ENCODE measurements at regions not wholly inside any gene's neighbourhood (a gene's known extent, or its start where the extent isn't known, plus 50 kb on each side); places are given as distances from the start of the nearest gene placed in this dataset.

DNA sequence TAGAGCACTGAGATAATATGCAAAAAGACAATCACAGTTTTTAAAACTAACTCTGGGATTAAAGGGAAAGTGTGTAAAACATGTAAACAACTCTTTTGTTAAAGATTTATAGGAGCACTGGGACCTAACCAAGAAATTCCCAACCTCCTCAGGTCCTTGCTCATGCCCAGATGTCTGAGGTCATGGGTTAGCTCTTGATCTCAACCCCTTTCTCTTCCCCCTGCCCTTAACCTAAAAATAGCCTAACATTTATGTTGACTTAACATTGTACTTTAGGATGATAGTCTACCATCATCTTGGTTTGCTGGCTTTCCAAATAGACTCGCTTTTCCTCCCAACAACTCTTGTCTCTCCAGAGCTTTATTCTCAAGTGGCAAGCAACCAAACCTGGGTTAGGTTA is 258.2 kb upstream of the FAT3 start:
- Histone ChIP-seq H3K27ac (no peak overlapping the region), H3K4me3 (no peak overlapping the region), H3K4me1 (replicated peaks in 1 of 2) (no peaks in the 10 kb centered on the region)
- ATAC-seq (replicated peaks in 6 of 8), result no peak
- in situ Hi-C loops (cut with MboI; ENCODE audit: low pct_unique_long_range_greater_than_20kb in 2 of 9, low sequenced_read_pairs in 9 of 9, unreplicated experiment in 9 of 9), result no loop called here
- 0 to 100% (median 80%) methylated on average over 1 of the region's 1 CpG; no CpG with 5 or more reads in 1 of the 10 experiments for WGBS, 10 experiments

DNA sequence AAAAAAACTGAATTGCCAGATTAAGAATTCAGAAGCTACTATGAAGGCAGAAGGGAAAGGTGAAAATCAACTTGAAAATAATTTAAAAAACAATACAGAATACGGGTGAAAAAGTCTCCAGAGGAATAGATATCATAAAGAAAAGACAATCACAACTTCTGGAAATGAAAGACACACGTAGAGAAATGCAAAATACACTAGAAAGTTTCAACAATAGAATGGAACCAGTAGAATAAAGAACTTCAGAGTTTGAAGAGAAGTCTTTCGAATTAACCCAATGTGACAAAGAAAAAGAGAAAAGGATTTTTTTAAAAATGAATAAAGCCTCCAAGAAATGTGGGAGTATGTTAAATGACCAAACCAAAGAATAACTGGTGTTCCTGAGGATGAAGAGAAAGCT is 263.8 kb upstream of the FAT3 start:
- in situ Hi-C loops (cut with MboI; ENCODE audit: low pct_unique_long_range_greater_than_20kb in 2 of 9, low sequenced_read_pairs in 9 of 9, unreplicated experiment in 9 of 9), result no loop called here
- 4 to 90% (median 74%) methylated on average over 2 to 3 of the region's 3 CpGs for WGBS, 10 experiments
- ATAC-seq (replicated peaks in 6 of 8), result no peak
- H3K4me1 ChIP-seq (replicated peaks in 1 of 2), result no peaks in the 10 kb centered on the region
- no peak overlapping the region for H3K4me3 ChIP-seq
- no peak overlapping the region for H3K27ac ChIP-seq

DNA sequence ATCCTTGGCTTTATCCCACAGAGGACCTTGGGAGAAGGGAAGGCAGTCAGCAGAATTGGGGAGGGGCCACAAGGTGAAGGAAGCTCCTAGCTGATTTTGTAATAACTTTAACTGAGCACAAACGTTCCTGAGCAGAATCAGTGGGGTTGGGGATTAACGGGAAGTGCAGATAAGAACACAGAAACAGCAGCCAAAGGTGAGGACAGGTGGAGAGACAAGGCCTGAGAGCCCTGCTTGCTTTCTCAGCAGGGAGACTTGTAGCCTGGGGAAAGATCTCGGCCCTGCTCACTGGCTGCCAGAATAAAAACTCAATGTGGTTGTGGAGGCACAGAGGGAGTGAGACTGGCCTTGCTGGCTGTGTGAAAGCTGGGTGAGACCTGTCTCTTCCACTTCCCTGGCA is 265.2 kb upstream of the FAT3 start:
- H3K27ac ChIP-seq, result no peak overlapping the region
- in situ Hi-C loops (cut with MboI; ENCODE audit: low pct_unique_long_range_greater_than_20kb in 2 of 9, low sequenced_read_pairs in 9 of 9, unreplicated experiment in 9 of 9), result no loop called here
- ATAC-seq (replicated peaks in 6 of 8), result no peak
- no peaks in the 10 kb centered on the region for H3K4me1 ChIP-seq (replicated peaks in 1 of 2)
- H3K4me3 ChIP-seq, result no peak overlapping the region
- WGBS, 10 experiments, result 0 to 100% (median 80%) methylated on average over 1 to 3 of the region's 3 CpGs; no CpG with 5 or more reads in 1 of the 10 experiments

DNA sequence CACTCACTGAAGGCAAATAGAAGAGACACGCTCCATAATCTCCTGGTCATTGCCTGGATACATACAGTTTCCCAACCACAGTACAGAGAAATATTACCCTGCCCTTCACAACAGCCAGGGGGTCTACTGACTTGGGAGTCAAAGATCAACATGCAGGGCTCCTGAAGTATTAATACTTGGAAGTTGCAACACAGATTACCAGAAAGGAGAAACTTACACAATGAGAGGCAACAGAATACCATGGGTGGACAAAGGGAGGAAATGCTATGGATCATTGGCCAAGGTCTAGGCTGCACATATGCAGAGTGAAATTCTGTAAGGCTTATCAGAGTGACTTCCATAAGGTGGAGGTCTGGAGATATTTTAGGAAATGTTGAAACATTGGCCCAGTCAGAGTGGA is 267.9 kb upstream of the FAT3 start:
- Histone ChIP-seq H3K4me1 (replicated peaks in 1 of 2) (no peaks in the 10 kb centered on the region), H3K27ac (no peak overlapping the region), H3K4me3 (no peak overlapping the region)
- no peak for ATAC-seq (replicated peaks in 6 of 8)
- in situ Hi-C loops (cut with MboI; ENCODE audit: low pct_unique_long_range_greater_than_20kb in 2 of 9, low sequenced_read_pairs in 9 of 9, unreplicated experiment in 9 of 9), result no loop called here
- 0 to 100% (median 33%) methylated on average over 1 of the region's 1 CpG; no CpG with 5 or more reads in 5 of the 10 experiments for WGBS, 10 experiments

DNA sequence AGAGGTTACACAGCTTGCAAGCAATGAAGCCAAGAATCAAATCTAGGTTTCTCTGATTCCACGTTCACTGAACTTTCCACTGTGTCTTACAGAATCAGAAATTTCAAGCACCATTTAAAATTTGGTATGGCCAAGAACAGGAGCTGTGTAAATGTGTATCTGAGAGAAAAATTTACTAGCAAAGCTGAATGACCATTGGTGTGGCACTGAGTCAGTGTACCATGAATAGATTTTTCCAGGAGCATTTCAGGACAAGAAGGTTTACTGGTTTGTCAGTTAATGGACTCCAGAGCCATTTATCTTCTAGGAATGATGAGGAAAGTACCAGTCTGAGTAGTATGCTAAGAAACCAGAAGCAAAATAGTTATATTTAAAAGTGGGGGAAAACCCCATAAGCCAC is 269.4 kb upstream of the FAT3 start:
- in situ Hi-C loops (cut with MboI; ENCODE audit: low pct_unique_long_range_greater_than_20kb in 2 of 9, low sequenced_read_pairs in 9 of 9, unreplicated experiment in 9 of 9), result no loop called here
- no peak for ATAC-seq (replicated peaks in 6 of 8)
- no peak overlapping the region for H3K4me3 ChIP-seq
- no peaks in the 10 kb centered on the region for H3K4me1 ChIP-seq (replicated peaks in 1 of 2)
- WGBS, 10 experiments, result 0 to 83% (median 73%) methylated on average over 1 of the region's 1 CpG; no CpG with 5 or more reads in 2 of the 10 experiments
- no peak overlapping the region for H3K27ac ChIP-seq

DNA sequence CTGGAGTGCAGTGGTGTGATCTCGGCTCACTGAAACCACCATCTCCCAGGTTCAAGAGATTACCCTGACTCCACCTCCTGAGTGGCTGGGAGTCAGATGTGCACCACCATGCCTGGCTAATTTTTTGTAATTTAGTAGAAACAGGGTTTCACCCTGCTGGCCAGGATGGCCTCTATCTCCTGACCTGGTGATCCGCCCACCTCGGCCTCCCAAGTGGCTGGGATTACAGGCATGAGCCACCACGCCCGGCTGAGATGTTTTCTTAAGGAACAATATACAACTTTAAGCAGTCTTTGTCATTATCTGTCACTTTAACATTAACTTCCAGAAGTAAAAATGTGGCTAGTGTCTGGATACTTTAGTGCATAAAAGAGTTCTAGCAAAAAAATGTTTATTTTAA is 272.6 kb upstream of the FAT3 start:
- peaks cover 7 to 8% of the 10 kb centered on the region in 2 donors for H3K4me1 ChIP-seq (replicated peaks in 1 of 2)
- WGBS, 10 experiments, result 68 to 100% (median 93%) methylated on average over 1 to 5 of the region's 5 CpGs; no CpG with 5 or more reads in 2 of the 10 experiments
- in situ Hi-C loops (cut with MboI; ENCODE audit: low pct_unique_long_range_greater_than_20kb in 2 of 9, low sequenced_read_pairs in 9 of 9, unreplicated experiment in 9 of 9), result no loop called here
- H3K27ac ChIP-seq, result no peak overlapping the region
- no peak for ATAC-seq (replicated peaks in 6 of 8)
- H3K4me3 ChIP-seq, result no peak overlapping the region

DNA sequence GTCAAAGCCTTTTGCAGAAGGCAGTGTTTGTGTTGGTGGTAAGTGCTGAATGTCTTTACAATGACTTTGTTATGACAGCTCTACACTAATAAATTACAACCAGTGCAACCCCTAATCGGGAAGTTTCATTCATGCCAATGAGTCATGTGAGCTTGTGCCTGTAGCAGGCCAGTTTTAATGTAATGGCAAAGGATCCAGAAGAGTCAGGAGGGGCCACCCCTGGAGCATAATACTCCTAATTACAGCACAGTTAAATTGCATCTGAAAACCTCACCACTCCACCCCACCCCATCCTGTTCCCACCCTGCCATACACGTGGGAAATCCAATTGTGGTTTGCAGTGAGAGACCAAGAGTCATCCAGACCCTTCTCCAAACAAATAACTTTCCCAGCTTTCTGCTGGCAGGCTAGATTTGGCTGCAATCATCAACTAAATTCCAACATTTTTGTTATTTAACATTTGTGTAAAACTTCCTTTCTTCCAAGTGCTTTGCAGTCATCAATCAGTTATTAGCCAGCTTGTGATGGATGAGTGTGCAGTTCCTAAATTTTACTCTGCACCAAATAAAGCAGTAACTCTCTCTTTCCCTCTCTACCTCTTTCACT is 277.3 kb upstream of the FAT3 start:
- ATAC-seq (replicated peaks in 6 of 8), result peak in 6 of 8 experiments; percentile 40 to 99 (median 98)
- Histone ChIP-seq H3K4me3 (no peak overlapping the region), H3K27ac (no peak overlapping the region), H3K4me1 (replicated peaks in 1 of 2) (peaks cover 8 to 11% of the 10 kb centered on the region in 2 donors)
- in situ Hi-C loops (cut with MboI; ENCODE audit: low pct_unique_long_range_greater_than_20kb in 2 of 9, low sequenced_read_pairs in 9 of 9, unreplicated experiment in 9 of 9), result no loop called here
- WGBS, 10 experiments, result 0% methylated on average over 1 to 2 of the region's 2 CpGs; no CpG with 5 or more reads in 6 of the 10 experiments

DNA sequence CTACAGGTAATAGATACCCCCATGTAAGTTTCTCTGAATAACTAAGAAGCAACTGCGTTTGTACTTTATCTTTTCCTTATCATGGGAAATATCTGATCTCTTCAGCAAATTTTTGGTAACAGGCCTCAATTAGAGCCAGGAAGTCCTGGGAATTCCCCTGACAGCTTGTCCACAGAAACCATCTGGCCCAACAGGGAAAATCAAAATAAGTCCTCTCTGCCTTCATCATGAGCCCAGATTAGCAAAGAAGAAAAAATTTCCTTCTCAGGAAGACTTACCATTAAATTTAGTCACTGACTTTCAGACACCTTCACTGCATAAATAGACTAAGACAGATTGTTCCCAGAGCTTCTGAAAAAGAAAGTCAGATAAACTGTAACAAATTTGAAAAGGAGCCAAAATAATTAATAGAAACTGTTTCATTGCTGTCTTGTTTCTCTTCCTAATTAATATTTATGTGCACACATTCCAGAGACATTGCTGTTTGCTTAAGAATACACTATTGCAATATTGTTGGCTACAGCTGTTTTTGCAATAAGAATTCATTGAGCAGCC is 278.1 kb upstream of the FAT3 start:
- H3K27ac ChIP-seq, result no peak overlapping the region
- peaks cover 8 to 11% of the 10 kb centered on the region in 2 donors for H3K4me1 ChIP-seq (replicated peaks in 1 of 2)
- no peak overlapping the region for H3K4me3 ChIP-seq
- in situ Hi-C loops (cut with MboI; ENCODE audit: low pct_unique_long_range_greater_than_20kb in 2 of 9, low sequenced_read_pairs in 9 of 9, unreplicated experiment in 9 of 9), result no loop called here
- no peak for ATAC-seq (replicated peaks in 6 of 8)
- 0 to 100% (median 76%) methylated on average over 1 of the region's 1 CpG; no CpG with 5 or more reads in 2 of the 10 experiments for WGBS, 10 experiments

DNA sequence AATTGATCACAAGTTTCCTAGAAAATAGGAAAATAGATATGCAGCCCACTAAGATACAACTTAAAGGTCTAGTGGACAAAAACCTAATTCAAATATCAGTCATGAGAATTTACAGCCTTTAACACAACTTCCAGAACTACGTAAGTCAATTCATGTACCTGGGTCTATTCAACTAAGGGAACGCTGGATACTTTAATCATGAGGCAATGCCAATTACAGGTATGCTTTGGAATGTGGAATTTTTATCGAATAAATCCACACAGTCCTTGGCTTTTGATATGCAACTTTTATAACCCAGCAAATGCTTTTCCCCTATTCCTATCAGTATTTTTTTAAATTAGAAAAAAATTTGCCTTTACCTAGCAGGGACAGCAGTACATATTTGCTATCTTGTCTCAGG is 289.5 kb upstream of the FAT3 start:
- in situ Hi-C loops (cut with MboI; ENCODE audit: low pct_unique_long_range_greater_than_20kb in 2 of 9, low sequenced_read_pairs in 9 of 9, unreplicated experiment in 9 of 9), result no loop called here
- WGBS, 10 experiments, result 14 to 100% (median 92%) methylated on average over 2 to 3 of the region's 3 CpGs; no CpG with 5 or more reads in 1 of the 10 experiments
- H3K4me3 ChIP-seq, result no peak overlapping the region

DNA sequence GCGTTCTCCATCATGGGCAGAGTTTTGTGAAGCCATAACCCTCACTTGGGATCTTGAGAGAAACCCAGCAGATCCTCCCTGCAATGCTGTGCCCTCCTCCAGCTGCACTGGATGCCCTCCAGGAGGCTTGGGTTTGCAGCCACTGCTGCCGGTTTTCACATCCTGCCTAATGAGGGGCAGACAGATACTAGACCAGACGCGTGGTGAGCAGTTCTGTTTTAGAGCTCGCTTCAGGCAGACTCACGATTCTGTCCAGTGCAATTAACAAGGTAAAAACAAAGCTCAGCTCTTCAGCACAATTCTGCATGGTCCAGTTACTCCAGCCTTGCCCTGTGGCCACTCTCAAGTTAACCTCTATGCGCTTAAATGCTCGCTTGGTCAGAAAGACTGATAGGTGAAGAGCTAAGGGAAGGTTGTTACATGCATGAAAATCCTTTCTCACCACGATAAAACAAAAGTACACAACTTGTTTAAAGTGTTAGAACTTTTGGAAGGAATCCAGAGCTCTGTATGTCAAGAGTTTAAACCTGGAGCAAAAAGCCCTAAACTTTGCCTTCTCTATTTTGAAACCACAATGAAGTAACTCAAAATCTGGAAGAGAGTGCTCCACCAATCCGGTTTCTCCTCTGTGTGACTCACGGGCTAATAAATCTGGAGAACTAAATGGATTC is 292.3 kb upstream of the FAT3 start:
- no peak overlapping the region for H3K27ac ChIP-seq
- ATAC-seq (replicated peaks in 6 of 8), result no peak
- in situ Hi-C loops (cut with MboI; ENCODE audit: low pct_unique_long_range_greater_than_20kb in 2 of 9, low sequenced_read_pairs in 9 of 9, unreplicated experiment in 9 of 9), result no loop called here
- H3K4me3 ChIP-seq, result no peak overlapping the region
- H3K4me1 ChIP-seq (replicated peaks in 1 of 2), result no peaks in the 10 kb centered on the region
- 0 to 89% (median 71%) methylated on average over 2 to 8 of the region's 11 CpGs for WGBS, 10 experiments

More for the DNA sequence above, 289.5 kb upstream of the FAT3 start:
- H3K4me1 ChIP-seq (replicated peaks in 1 of 2), result no peaks in the 10 kb centered on the region
- H3K27ac ChIP-seq, result no peak overlapping the region
- ATAC-seq (replicated peaks in 6 of 8), result no peak

DNA sequence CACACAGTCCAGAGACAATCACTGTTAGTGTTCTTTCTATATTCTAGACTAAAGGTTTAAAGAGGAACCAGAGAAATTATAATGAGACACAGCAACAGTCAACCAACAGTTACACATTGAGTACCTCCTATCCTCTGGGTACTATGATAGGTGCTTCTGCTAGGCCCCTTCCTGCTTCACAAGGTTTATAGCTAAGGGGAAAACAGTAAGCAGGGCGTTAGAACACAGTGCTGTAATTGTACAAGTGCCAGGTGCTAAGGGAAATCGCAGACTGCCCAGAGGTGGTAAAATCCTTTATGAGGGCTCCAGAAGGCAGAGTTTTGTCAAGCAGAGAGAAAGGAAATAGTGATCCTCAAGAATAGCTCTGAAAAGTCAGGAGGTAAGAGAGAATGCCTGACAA is 297.2 kb upstream of the FAT3 start:
- 21 to 100% (median 69%) methylated on average over 1 to 2 of the region's 2 CpGs; no CpG with 5 or more reads in 2 of the 10 experiments for WGBS, 10 experiments
- ATAC-seq (replicated peaks in 6 of 8), result no peak
- in situ Hi-C loops (cut with MboI; ENCODE audit: low pct_unique_long_range_greater_than_20kb in 2 of 9, low sequenced_read_pairs in 9 of 9, unreplicated experiment in 9 of 9), result no loop called here
- Histone ChIP-seq H3K4me3 (no peak overlapping the region), H3K27ac (no peak overlapping the region), H3K4me1 (replicated peaks in 1 of 2) (no peaks in the 10 kb centered on the region)

DNA sequence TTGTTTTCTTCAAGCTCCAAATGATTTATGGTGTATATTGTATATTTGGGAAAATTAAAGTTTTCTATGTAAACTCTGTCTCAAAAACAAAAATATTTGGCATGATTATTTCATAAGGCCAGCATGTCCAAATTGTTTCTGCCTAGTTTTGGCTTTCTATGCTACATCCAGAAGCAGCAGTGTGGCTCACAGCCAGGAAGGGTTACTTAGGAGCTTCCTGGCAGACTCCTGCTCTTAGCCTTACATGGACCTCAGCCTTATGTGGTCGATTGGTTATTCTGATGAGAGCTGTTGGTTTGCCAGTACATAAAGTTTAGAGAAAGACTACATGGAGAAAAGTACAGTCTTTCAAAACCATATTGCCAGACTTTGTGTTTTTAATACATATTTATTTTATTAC is 297.7 kb upstream of the FAT3 start:
- Histone ChIP-seq H3K27ac (no peak overlapping the region), H3K4me1 (replicated peaks in 1 of 2) (no peaks in the 10 kb centered on the region), H3K4me3 (no peak overlapping the region)
- WGBS, 10 experiments, result 0 to 100% (median 78%) methylated on average over 1 of the region's 1 CpG; no CpG with 5 or more reads in 1 of the 10 experiments
- ATAC-seq (replicated peaks in 6 of 8), result peak in 1 of 8 experiments; percentile 37
- in situ Hi-C loops (cut with MboI; ENCODE audit: low pct_unique_long_range_greater_than_20kb in 2 of 9, low sequenced_read_pairs in 9 of 9, unreplicated experiment in 9 of 9), result no loop called here

DNA sequence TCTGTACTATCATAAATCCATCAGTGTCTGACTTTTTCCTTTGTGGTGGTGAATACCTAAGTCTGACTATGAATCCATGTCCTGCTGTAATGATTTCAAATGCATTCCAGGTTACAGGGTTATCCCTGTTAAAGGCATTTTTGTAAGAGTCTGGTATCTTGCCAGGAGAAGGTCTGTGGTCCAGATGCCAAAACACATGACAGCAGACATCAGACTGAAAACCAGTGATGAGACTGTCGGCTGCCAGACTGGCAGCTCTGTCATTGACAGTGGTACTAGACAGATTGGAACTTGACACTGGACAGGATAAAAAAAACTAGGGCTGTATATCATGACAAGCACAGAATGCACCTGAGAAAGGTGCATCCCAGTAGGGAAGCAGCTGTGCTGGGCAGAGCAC is 301.8 kb upstream of the FAT3 start:
- 20 to 67% (median 67%) methylated on average over 1 of the region's 1 CpG; no CpG with 5 or more reads in 7 of the 10 experiments for WGBS, 10 experiments
- Histone ChIP-seq H3K27ac (no peak overlapping the region), H3K4me1 (replicated peaks in 1 of 2) (no peaks in the 10 kb centered on the region), H3K4me3 (no peak overlapping the region)
- ATAC-seq (replicated peaks in 6 of 8), result no peak
- in situ Hi-C loops (cut with MboI; ENCODE audit: low pct_unique_long_range_greater_than_20kb in 2 of 9, low sequenced_read_pairs in 9 of 9, unreplicated experiment in 9 of 9), result no loop called here
